ENCODE measurements at regions not wholly inside any gene's neighbourhood (a gene's known extent, or its start where the extent isn't known, plus 50 kb on each side); places are given as distances from the start of the nearest gene placed in this dataset.

GRCh38 chr1:230002164-230002803, 64.8 kb upstream of the GALNT2 start:
- 80% methylated on average over 5 of the region's 5 CpGs for WGBS (ENCODE audit: insufficient coverage)
- no peaks in the 10 kb centered on the region for H3K9me3 Mint-ChIP-seq

GRCh38 chr1:230003409-230003808, 63.6 kb upstream of the GALNT2 start:
- peaks cover 9 to 30% of the 10 kb centered on the region in 2 donors for H3K27me3 Mint-ChIP-seq (ENCODE audit: low read depth in 2 of 2)
- H3K4me3 Mint-ChIP-seq = no peak overlapping the region
- H3K9me3 Mint-ChIP-seq = no peaks in the 10 kb centered on the region
- Histone ChIP-seq H3K27me3 (ENCODE audit: control insufficient read depth, insufficient read depth, low read length) (no peaks in the 10 kb centered on the region), H3K9me3 (ENCODE audit: control insufficient read depth, insufficient read depth, low read length) (no peaks in the 10 kb centered on the region), H3K36me3 (ENCODE audit: control insufficient read depth, insufficient read depth, low read length) (no peaks in the 10 kb centered on the region), H3K27ac (ENCODE audit: low read length) (no peak overlapping the region), H3K4me3 (ENCODE audit: low read length) (no peak overlapping the region), H3K4me1 (ENCODE audit: control insufficient read depth, insufficient read depth, low read length) (no peaks in the 10 kb centered on the region)
- no peaks in the 10 kb centered on the region for H3K36me3 Mint-ChIP-seq
- WGBS (ENCODE audit: insufficient coverage) = 83% methylated on average over 4 of the region's 6 CpGs
- TF ChIP-seq CTCF (IDR thresholded peaks at IDR 0.05) = no peak
- no peak overlapping the region for H3K27ac Mint-ChIP-seq
- ATAC-seq (no peak), DNase-seq (no peak)
- intact Hi-C loops (cut with micrococcal nuclease) = no loop called here
- H3K4me1 Mint-ChIP-seq = no peaks in the 10 kb centered on the region

More at GRCh38 chr1:230002164-230002803, 64.8 kb upstream of the GALNT2 start:
- TF ChIP-seq CTCF (IDR thresholded peaks at IDR 0.05) = no peak
- Mint-ChIP-seq H3K4me3 (no peak overlapping the region), H3K4me1 (no peaks in the 10 kb centered on the region), H3K27ac (no peak overlapping the region), H3K27me3 (ENCODE audit: low read depth in 2 of 2) (peaks cover 9 to 30% of the 10 kb centered on the region in 2 donors), H3K36me3 (no peaks in the 10 kb centered on the region)
- H3K27ac ChIP-seq (ENCODE audit: low read length) = no peak overlapping the region
- no peaks in the 10 kb centered on the region for H3K36me3 ChIP-seq (ENCODE audit: control insufficient read depth, insufficient read depth, low read length)
- no peak for DNase-seq
- no peaks in the 10 kb centered on the region for H3K9me3 ChIP-seq (ENCODE audit: control insufficient read depth, insufficient read depth, low read length)
- intact Hi-C loops (cut with micrococcal nuclease) = no loop called here
- H3K27me3 ChIP-seq (ENCODE audit: control insufficient read depth, insufficient read depth, low read length) = no peaks in the 10 kb centered on the region
- H3K4me3 ChIP-seq (ENCODE audit: low read length) = no peak overlapping the region
- no peaks in the 10 kb centered on the region for H3K4me1 ChIP-seq (ENCODE audit: control insufficient read depth, insufficient read depth, low read length)
- no peak for ATAC-seq

GRCh38 chr1:230005040-230005439, 62.0 kb upstream of the GALNT2 start:
- intact Hi-C loops (cut with micrococcal nuclease) = no loop called here
- no peak for TF ChIP-seq CTCF (IDR thresholded peaks at IDR 0.05)
- no peak for ATAC-seq
- DNase-seq = no peak
- Mint-ChIP-seq H3K4me3 (no peak overlapping the region), H3K4me1 (no peaks in the 10 kb centered on the region), H3K36me3 (no peaks in the 10 kb centered on the region), H3K27me3 (ENCODE audit: low read depth in 2 of 2) (peaks cover 9 to 30% of the 10 kb centered on the region in 2 donors), H3K27ac (no peak overlapping the region), H3K9me3 (no peaks in the 10 kb centered on the region)
- WGBS (ENCODE audit: insufficient coverage) = 75% methylated on average over 8 of the region's 8 CpGs
- Histone ChIP-seq H3K9me3 (ENCODE audit: control insufficient read depth, insufficient read depth, low read length) (no peaks in the 10 kb centered on the region), H3K4me1 (ENCODE audit: control insufficient read depth, insufficient read depth, low read length) (no peaks in the 10 kb centered on the region), H3K27me3 (ENCODE audit: control insufficient read depth, insufficient read depth, low read length) (no peaks in the 10 kb centered on the region), H3K4me3 (ENCODE audit: low read length) (no peak overlapping the region), H3K36me3 (ENCODE audit: control insufficient read depth, insufficient read depth, low read length) (no peaks in the 10 kb centered on the region), H3K27ac (ENCODE audit: low read length) (no peak overlapping the region)

GRCh38 chr1:230008721-230009120, 58.3 kb upstream of the GALNT2 start:
- H3K9me3 ChIP-seq (ENCODE audit: control insufficient read depth, insufficient read depth, low read length) = no peaks in the 10 kb centered on the region
- H3K27ac ChIP-seq (ENCODE audit: low read length) = no peak overlapping the region
- H3K36me3 ChIP-seq (ENCODE audit: control insufficient read depth, insufficient read depth, low read length) = no peaks in the 10 kb centered on the region
- no peaks in the 10 kb centered on the region for H3K4me1 ChIP-seq (ENCODE audit: control insufficient read depth, insufficient read depth, low read length)
- Mint-ChIP-seq H3K36me3 (no peaks in the 10 kb centered on the region), H3K27ac (no peak overlapping the region), H3K27me3 (ENCODE audit: low read depth in 2 of 2) (peaks cover 7 to 14% of the 10 kb centered on the region in 2 donors), H3K4me3 (no peak overlapping the region), H3K9me3 (no peaks in the 10 kb centered on the region), H3K4me1 (no peaks in the 10 kb centered on the region)
- no peak overlapping the region for H3K4me3 ChIP-seq (ENCODE audit: low read length)
- no peak for DNase-seq
- H3K27me3 ChIP-seq (ENCODE audit: control insufficient read depth, insufficient read depth, low read length) = no peaks in the 10 kb centered on the region
- intact Hi-C loops (cut with micrococcal nuclease) = no loop called here
- 90% methylated on average over 4 of the region's 4 CpGs for WGBS (ENCODE audit: insufficient coverage)
- no peak for ATAC-seq
- no peak for TF ChIP-seq CTCF (IDR thresholded peaks at IDR 0.05)
